NT2/D1 (cell line): ENCODE measurements at regions not wholly inside any gene's neighbourhood (a gene's known extent, or its start where the extent isn't known, plus 50 kb on each side); places are given as distances from the start of the nearest gene placed in this dataset.

Source experiments
- DNase-seq: peaks from one replicate; pipeline ENCODE4 v3.0.0-alpha.2; 2011; ENCODE audit warnings: low read depth, low spot score
- H3K27me3 ChIP-seq: 2 replicates; pipeline ENCODE4 v1.6.0; 2011; ENCODE audit warnings: mild to moderate bottlenecking; ENCODE audit not compliant: insufficient read length, insufficient read depth
- H3K36me3 ChIP-seq: 2 replicates; pipeline ENCODE4 v1.6.1; 2011; ENCODE audit warnings: mild to moderate bottlenecking, low read length, mixed read lengths; ENCODE audit not compliant: insufficient read depth, insufficient read length
- H3K4me1 ChIP-seq: 2 replicates; pipeline ENCODE4 v1.5.1; 2011; ENCODE audit not compliant: insufficient read depth, insufficient read length
- H3K4me3 ChIP-seq: 2 replicates; pipeline ENCODE4 v1.5.1; 2011; ENCODE audit warnings: low read depth; ENCODE audit not compliant: insufficient read length
- H3K9ac ChIP-seq: 2 replicates; pipeline ENCODE4 v1.6.0; 2011; ENCODE audit warnings: low read depth; ENCODE audit not compliant: insufficient read length
- H3K9me3 ChIP-seq: 2 replicates; pipeline ENCODE4 v1.5.1; 2011; ENCODE audit warnings: mild to moderate bottlenecking, low read length; ENCODE audit not compliant: insufficient read depth
- SUZ12 ChIP-seq: IDR thresholded peaks from 2 replicates; pipeline ENCODE4 v1.6.1; 2011; ENCODE audit not compliant: insufficient read length, insufficient read depth; ENCODE audit errors: extremely low read depth
- YY1 ChIP-seq: IDR thresholded peaks from 2 replicates; pipeline ENCODE4 v1.6.1; 2011; ENCODE audit not compliant: insufficient read length, insufficient read depth
- ZNF274 ChIP-seq: IDR thresholded peaks from 2 replicates; pipeline ENCODE4 v1.6.1; 2011; ENCODE audit warnings: mild to moderate bottlenecking, low read depth, low read length

DNA sequence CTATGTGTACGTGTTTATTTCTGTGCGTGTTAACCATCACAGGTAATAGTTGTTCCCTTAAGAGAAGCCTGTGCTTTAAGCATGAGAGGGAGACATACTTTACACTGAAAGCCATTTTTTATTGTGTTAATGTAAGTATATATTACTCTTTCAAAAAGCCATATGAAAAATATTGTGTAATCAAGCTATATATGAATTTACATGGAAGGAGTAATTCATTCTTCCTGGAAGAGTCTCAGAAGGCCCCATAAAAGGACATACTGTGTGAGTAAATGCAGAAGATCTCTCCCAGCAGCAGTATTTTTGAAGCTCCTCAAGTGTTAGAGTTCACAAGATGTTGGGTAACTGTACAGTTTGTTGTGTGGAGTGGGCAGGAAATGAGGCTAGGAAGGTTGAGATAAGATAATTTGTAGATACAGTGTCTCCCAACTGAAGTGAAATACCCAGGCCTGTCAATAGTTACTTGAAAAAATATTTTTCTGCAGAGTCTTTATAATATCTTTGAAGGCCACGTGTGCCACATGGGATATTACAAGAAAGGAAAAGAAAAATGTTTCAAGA lies 138.3 kb downstream of the PTGER3 start:
- Histone ChIP-seq H3K4me3 (no peak overlapping the region), H3K9me3 (no peaks in the 10 kb centered on the region), H3K27me3 (no peaks in the 10 kb centered on the region), H3K9ac (no peak overlapping the region), H3K36me3 (no peaks in the 10 kb centered on the region), H3K4me1 (no peaks in the 10 kb centered on the region)
- TF ChIP-seq YY1 (no peak), SUZ12 (no peak), ZNF274 (no peak)
- DNase-seq: no peak

DNA sequence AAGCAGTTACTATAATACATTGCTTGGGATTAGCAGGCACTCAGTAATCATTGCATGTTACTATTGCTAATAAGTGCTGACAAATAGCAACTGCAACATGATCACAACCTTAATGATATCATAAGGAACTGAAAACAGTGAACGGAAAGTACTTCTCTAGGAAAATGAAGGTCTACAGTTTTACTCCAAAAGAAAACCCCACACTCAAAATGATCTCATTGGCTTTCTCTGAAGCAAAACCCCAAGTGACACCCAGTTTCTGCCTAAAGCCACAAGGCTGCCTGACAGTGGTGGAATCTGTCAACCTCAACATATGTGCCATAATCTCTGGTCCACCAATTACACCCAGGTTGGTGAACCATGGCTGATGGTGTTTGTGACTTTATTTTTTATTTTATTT lies 137.6 kb downstream of the PTGER3 start:
- DNase-seq: no peak
- H3K36me3 ChIP-seq: no peaks in the 10 kb centered on the region
- H3K4me1 ChIP-seq: no peaks in the 10 kb centered on the region
- TF ChIP-seq YY1 (no peak), ZNF274 (no peak), SUZ12 (no peak)
- H3K9ac ChIP-seq: no peak overlapping the region
- no peaks in the 10 kb centered on the region for H3K27me3 ChIP-seq
- H3K4me3 ChIP-seq: no peak overlapping the region
- H3K9me3 ChIP-seq: no peaks in the 10 kb centered on the region

DNA sequence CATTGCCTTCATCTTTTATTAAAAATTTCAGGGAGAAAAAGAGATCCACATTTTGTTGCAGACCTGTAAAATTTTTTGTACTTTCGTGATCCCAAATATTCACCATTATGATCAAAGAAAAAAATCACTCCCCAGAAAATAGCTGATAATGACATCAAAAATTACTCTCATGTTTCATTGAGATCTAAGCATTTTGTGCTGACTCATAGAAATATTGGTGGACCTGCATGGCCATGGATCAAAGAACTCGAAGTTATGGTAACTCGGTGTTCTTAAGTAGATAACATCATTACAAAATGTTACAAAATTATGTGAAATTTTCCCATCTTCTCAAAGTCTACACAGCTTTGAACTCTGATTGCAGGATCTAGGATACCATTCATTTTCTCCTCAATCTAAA lies 135.8 kb downstream of the PTGER3 start:
- H3K4me3 ChIP-seq: no peak overlapping the region
- H3K27me3 ChIP-seq: no peaks in the 10 kb centered on the region
- H3K4me1 ChIP-seq: no peaks in the 10 kb centered on the region
- H3K9ac ChIP-seq: no peak overlapping the region
- DNase-seq: no peak
- H3K9me3 ChIP-seq: no peaks in the 10 kb centered on the region
- no peaks in the 10 kb centered on the region for H3K36me3 ChIP-seq
- TF ChIP-seq ZNF274 (no peak), YY1 (no peak), SUZ12 (no peak)

DNA sequence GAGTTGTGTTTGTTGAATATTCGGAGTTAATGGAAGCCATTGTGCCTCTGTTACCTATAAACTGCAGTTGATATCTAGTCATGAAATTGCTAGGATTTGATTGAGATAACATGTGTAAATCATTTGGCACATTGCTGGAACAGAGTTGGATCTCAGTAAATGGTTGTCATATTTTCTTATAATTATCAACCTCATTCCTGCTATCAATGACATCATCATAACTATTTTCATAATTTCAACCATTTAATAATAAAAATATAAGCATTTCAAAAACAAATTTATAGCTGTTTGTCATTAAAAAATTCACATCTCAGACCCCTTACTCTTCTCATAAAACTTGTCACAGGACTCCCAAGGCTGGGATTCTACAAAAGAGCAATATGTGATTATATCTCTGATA lies 133.4 kb downstream of the PTGER3 start:
- Histone ChIP-seq H3K4me3 (no peak overlapping the region), H3K9ac (no peak overlapping the region), H3K9me3 (no peaks in the 10 kb centered on the region), H3K36me3 (no peaks in the 10 kb centered on the region), H3K27me3 (no peaks in the 10 kb centered on the region), H3K4me1 (no peaks in the 10 kb centered on the region)
- no peak for DNase-seq
- TF ChIP-seq YY1 (no peak), SUZ12 (no peak), ZNF274 (no peak)

DNA sequence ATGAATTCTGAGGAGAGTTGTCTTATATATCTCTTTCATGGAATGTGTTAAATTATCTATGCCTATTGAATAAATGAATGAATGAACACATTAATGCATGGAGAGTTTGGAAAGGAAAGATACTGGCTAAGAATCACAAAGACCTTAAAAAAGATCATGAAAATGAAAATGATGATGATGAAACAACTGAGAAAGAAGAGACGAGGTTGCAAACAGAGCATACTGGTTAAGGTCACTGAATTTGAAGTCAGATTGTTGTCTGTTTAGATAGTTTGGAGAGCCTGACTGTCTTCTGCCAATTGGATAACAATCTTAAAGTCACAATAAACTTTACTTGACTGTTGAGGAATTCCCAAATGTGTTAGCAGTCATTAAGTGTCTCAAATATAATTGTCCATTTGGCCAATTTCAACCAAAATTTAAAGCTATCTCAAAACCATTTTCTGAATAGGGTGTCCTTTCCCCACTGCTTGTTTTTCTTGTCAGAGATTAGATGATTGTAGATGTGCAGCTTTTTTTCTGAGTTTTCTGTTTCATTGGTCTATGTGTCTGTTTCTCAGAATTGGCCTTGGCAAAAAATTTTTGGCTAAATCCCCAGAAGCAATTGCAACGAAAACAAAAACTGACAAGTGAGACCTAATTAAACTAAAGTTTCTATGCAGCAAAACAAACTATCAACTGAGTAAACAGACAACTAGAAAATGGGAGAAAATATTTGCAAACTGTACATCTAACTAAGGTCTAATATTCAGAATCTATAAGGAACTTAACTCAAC lies 132.2 kb downstream of the PTGER3 start:
- no peak for DNase-seq
- TF ChIP-seq ZNF274 (no peak), YY1 (no peak), SUZ12 (no peak)
- Histone ChIP-seq H3K4me1 (no peaks in the 10 kb centered on the region), H3K4me3 (no peak overlapping the region), H3K9me3 (no peaks in the 10 kb centered on the region), H3K36me3 (no peaks in the 10 kb centered on the region), H3K9ac (no peak overlapping the region), H3K27me3 (no peaks in the 10 kb centered on the region)

DNA sequence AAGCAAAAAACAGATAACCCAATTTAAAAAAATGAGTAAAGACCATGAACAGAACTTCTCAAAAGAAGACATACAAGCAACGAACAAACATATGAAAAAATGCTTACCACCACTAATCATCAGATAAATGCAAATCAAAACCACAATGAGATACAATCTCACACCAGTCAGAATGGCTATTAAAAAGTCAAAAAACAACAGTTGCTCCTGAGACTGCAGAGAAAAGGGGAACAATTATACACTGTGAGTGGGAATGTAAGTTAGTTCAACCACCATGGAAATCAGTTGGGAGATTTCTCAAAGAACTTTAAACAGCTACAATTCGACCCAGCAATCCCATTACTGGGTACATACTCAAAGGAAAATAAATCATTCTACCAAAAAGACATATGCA lies 131.6 kb downstream of the PTGER3 start:
- DNase-seq: no peak
- no peaks in the 10 kb centered on the region for H3K4me1 ChIP-seq
- H3K4me3 ChIP-seq: no peak overlapping the region
- no peaks in the 10 kb centered on the region for H3K27me3 ChIP-seq
- H3K36me3 ChIP-seq: no peaks in the 10 kb centered on the region
- H3K9ac ChIP-seq: no peak overlapping the region
- peaks cover 4% of the 10 kb centered on the region for H3K9me3 ChIP-seq
- TF ChIP-seq SUZ12 (no peak), YY1 (no peak), ZNF274 (no peak)

DNA sequence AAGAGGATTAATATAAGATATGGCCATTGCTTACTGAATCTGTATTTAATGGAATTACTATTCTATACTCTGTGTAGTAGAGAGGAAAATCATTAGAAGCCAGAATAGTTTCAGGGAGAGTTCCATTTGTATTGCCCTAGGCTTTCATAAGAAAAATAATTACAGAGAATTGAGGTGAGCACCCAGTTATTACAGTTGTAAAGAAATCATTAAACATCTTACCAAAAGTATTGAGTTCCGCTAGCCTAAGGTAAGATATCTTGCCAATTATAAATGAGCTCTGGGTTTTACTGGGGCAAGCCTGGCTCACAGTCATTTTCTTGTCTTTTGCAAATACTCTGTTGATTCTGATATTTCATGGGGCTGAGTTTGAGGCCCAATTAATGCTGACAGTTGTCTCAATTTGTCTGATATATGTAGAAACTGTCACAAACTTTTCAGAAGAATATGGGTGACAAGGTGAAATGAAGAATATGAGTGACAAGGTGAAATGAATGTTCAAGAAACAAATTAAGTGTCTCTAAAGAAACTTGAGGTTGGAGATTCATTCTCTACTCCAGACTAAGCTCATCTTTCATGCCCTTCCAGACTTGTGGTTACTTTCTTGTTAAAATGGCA lies 127.8 kb downstream of the PTGER3 start:
- TF ChIP-seq ZNF274 (no peak), YY1 (no peak), SUZ12 (no peak)
- no peak for DNase-seq
- Histone ChIP-seq H3K9me3 (peaks cover 40% of the 10 kb centered on the region), H3K27me3 (no peaks in the 10 kb centered on the region), H3K36me3 (no peaks in the 10 kb centered on the region), H3K4me3 (no peak overlapping the region), H3K9ac (no peak overlapping the region), H3K4me1 (no peaks in the 10 kb centered on the region)
